IPS-18a (cell line): ENCODE measurements at regions not wholly inside any gene's neighbourhood (a gene's known extent, or its start where the extent isn't known, plus 50 kb on each side); places are given as distances from the start of the nearest gene placed in this dataset.

Experiments
- H3K27ac ChIP-seq: one replicate; pipeline ENCODE4 v1.5.1; 2013; ENCODE audit warnings: low read length
- H3K27me3 ChIP-seq: one replicate; pipeline ENCODE4 v1.6.1; 2013; ENCODE audit warnings: mild to moderate bottlenecking, low read length; ENCODE audit not compliant: control insufficient read depth, insufficient read depth
- H3K36me3 ChIP-seq: one replicate; pipeline ENCODE4 v1.6.1; 2013; ENCODE audit warnings: low read depth, low read length; ENCODE audit not compliant: control insufficient read depth
- H3K4me1 ChIP-seq: one replicate; pipeline ENCODE4 v1.6.1; 2013; ENCODE audit warnings: low read depth, low read length; ENCODE audit not compliant: control insufficient read depth
- H3K4me3 ChIP-seq: one replicate; pipeline ENCODE4 v1.5.1; 2013; ENCODE audit warnings: low read length
- H3K9ac ChIP-seq: one replicate; pipeline ENCODE4 v1.6.1; 2013; ENCODE audit warnings: mild to moderate bottlenecking, low read length, moderate library complexity
- H3K9me3 ChIP-seq: one replicate; pipeline ENCODE4 v1.6.1; 2013; ENCODE audit warnings: low read depth, low read length; ENCODE audit not compliant: control insufficient read depth

GRCh38 chr9:32258482-32258881 is 126.0 kb upstream of the ACO1 start:
- Histone ChIP-seq H3K27me3 (no peaks in the 10 kb centered on the region), H3K4me3 (no peak overlapping the region), H3K36me3 (no peaks in the 10 kb centered on the region), H3K9me3 (peaks cover 9% of the 10 kb centered on the region), H3K27ac (no peak overlapping the region), H3K4me1 (no peaks in the 10 kb centered on the region), H3K9ac (no peak overlapping the region)

GRCh38 chr9:32260151-32260862 is 124.1 kb upstream of the ACO1 start:
- no peak overlapping the region for H3K9ac ChIP-seq
- no peaks in the 10 kb centered on the region for H3K36me3 ChIP-seq
- H3K9me3 ChIP-seq, result peaks cover 3% of the 10 kb centered on the region
- no peak overlapping the region for H3K4me3 ChIP-seq
- no peaks in the 10 kb centered on the region for H3K27me3 ChIP-seq
- no peaks in the 10 kb centered on the region for H3K4me1 ChIP-seq
- H3K27ac ChIP-seq, result no peak overlapping the region

- H3K4me3 ChIP-seq, result no peak overlapping the region
- H3K4me1 ChIP-seq, result no peaks in the 10 kb centered on the region
- no peak overlapping the region for H3K9ac ChIP-seq
- H3K36me3 ChIP-seq, result no peaks in the 10 kb centered on the region
- no peaks in the 10 kb centered on the region for H3K9me3 ChIP-seq
- no peaks in the 10 kb centered on the region for H3K27me3 ChIP-seq
- no peak overlapping the region for H3K27ac ChIP-seq
Measured at GRCh38 chr9:32264170-32264864, 120.1 kb upstream of the ACO1 start.

- H3K4me1 ChIP-seq, result no peaks in the 10 kb centered on the region
- H3K27me3 ChIP-seq, result no peaks in the 10 kb centered on the region
- H3K27ac ChIP-seq, result no peak overlapping the region
- no peaks in the 10 kb centered on the region for H3K9me3 ChIP-seq
- no peak overlapping the region for H3K4me3 ChIP-seq
- H3K9ac ChIP-seq, result no peak overlapping the region
- H3K36me3 ChIP-seq, result no peaks in the 10 kb centered on the region
Measured at GRCh38 chr9:32265037-32265436, 119.4 kb upstream of the ACO1 start.

GRCh38 chr9:32278991-32279390 is 105.5 kb upstream of the ACO1 start:
- Histone ChIP-seq H3K4me1 (peaks cover 4% of the 10 kb centered on the region), H3K9ac (no peak overlapping the region), H3K27me3 (no peaks in the 10 kb centered on the region), H3K9me3 (no peaks in the 10 kb centered on the region), H3K4me3 (no peak overlapping the region), H3K36me3 (no peaks in the 10 kb centered on the region), H3K27ac (no peak overlapping the region)

- no peaks in the 10 kb centered on the region for H3K36me3 ChIP-seq
- H3K4me3 ChIP-seq, result no peak overlapping the region
- no peaks in the 10 kb centered on the region for H3K4me1 ChIP-seq
- H3K27ac ChIP-seq, result no peak overlapping the region
- no peaks in the 10 kb centered on the region for H3K9me3 ChIP-seq
- H3K27me3 ChIP-seq, result no peaks in the 10 kb centered on the region
- no peak overlapping the region for H3K9ac ChIP-seq
Measured at GRCh38 chr9:32289756-32290155, 94.7 kb upstream of the ACO1 start.

- H3K9ac ChIP-seq, result no peak overlapping the region
- H3K9me3 ChIP-seq, result no peaks in the 10 kb centered on the region
- H3K36me3 ChIP-seq, result no peaks in the 10 kb centered on the region
- no peaks in the 10 kb centered on the region for H3K27me3 ChIP-seq
- H3K4me1 ChIP-seq, result peaks cover 3% of the 10 kb centered on the region
- H3K27ac ChIP-seq, result no peak overlapping the region
- H3K4me3 ChIP-seq, result no peak overlapping the region
Measured at GRCh38 chr9:32291370-32291769, 93.1 kb upstream of the ACO1 start.

GRCh38 chr9:32292611-32293010 is 91.8 kb upstream of the ACO1 start:
- H3K9ac ChIP-seq, result no peak overlapping the region
- H3K4me1 ChIP-seq, result peaks cover 16% of the 10 kb centered on the region
- H3K36me3 ChIP-seq, result no peaks in the 10 kb centered on the region
- H3K27me3 ChIP-seq, result no peaks in the 10 kb centered on the region
- no peak overlapping the region for H3K27ac ChIP-seq
- no peaks in the 10 kb centered on the region for H3K9me3 ChIP-seq
- no peak overlapping the region for H3K4me3 ChIP-seq

GRCh38 chr9:32293091-32293490 is 91.4 kb upstream of the ACO1 start:
- no peak overlapping the region for H3K4me3 ChIP-seq
- no peak overlapping the region for H3K27ac ChIP-seq
- H3K4me1 ChIP-seq, result peaks cover 17% of the 10 kb centered on the region
- no peak overlapping the region for H3K9ac ChIP-seq
- H3K36me3 ChIP-seq, result no peaks in the 10 kb centered on the region
- H3K9me3 ChIP-seq, result no peaks in the 10 kb centered on the region
- no peaks in the 10 kb centered on the region for H3K27me3 ChIP-seq

GRCh38 chr9:32294106-32294505 is 90.3 kb upstream of the ACO1 start:
- Histone ChIP-seq H3K27ac (no peak overlapping the region), H3K4me1 (peaks cover 17% of the 10 kb centered on the region), H3K4me3 (no peak overlapping the region), H3K9me3 (no peaks in the 10 kb centered on the region), H3K27me3 (no peaks in the 10 kb centered on the region), H3K36me3 (no peaks in the 10 kb centered on the region), H3K9ac (no peak overlapping the region)

GRCh38 chr9:32300373-32300772 is 84.1 kb upstream of the ACO1 start:
- H3K36me3 ChIP-seq, result no peaks in the 10 kb centered on the region
- H3K27me3 ChIP-seq, result no peaks in the 10 kb centered on the region
- peaks cover 35% of the 10 kb centered on the region for H3K4me1 ChIP-seq
- no peaks in the 10 kb centered on the region for H3K9me3 ChIP-seq
- no peak overlapping the region for H3K27ac ChIP-seq
- no peak overlapping the region for H3K4me3 ChIP-seq
- no peak overlapping the region for H3K9ac ChIP-seq

GRCh38 chr9:32304495-32304894 is 79.9 kb upstream of the ACO1 start:
- Histone ChIP-seq H3K9ac (no peak overlapping the region), H3K4me1 (peaks cover 32% of the 10 kb centered on the region), H3K27me3 (no peaks in the 10 kb centered on the region), H3K4me3 (no peak overlapping the region), H3K36me3 (no peaks in the 10 kb centered on the region), H3K27ac (no peak overlapping the region), H3K9me3 (no peaks in the 10 kb centered on the region)
